Sigmoid colon (tissue), 4 donors: ENCODE measurements at regions not wholly inside any gene's neighbourhood (a gene's known extent, or its start where the extent isn't known, plus 50 kb on each side); places are given as distances from the start of the nearest gene placed in this dataset.

Experiments used
- EP300 ChIP-seq, 4 donors: sonication (generic); formaldehyde crosslinking; IDR thresholded peaks; one replicate each; pipeline ENCODE4 v1.6.1; 2017; ENCODE audit warnings: antibody characterized with exemption in 4 of 4
- POLR2A ChIP-seq, 2 donors: fragments of 450-650 bp; IDR thresholded peaks; one replicate each; pipeline ENCODE4 v1.6.1; 2016; ENCODE audit warnings: antibody characterized with exemption in 2 of 2, mild to moderate bottlenecking in 2 of 2, moderate library complexity in 2 of 2
- POLR2AphosphoS5 ChIP-seq, 4 donors: sonication (generic); formaldehyde crosslinking; IDR thresholded peaks; one replicate each; pipeline ENCODE4 v1.6.1; 2017; ENCODE audit warnings: antibody characterized with exemption in 4 of 4
- TF ChIP-seq, protein P1 (sequence below), 4 experiments: fragments of 450-650 bp in 3 of 4; fragments of 200-600 bp in 1 of 4; IDR thresholded peaks; one replicate each; pipeline ENCODE4 v1.5.1; 2016 to 2019; ENCODE audit warnings: antibody characterized with exemption in 4 of 4, mild to moderate bottlenecking in 3 of 4, moderate library complexity in 2 of 4

DNA sequence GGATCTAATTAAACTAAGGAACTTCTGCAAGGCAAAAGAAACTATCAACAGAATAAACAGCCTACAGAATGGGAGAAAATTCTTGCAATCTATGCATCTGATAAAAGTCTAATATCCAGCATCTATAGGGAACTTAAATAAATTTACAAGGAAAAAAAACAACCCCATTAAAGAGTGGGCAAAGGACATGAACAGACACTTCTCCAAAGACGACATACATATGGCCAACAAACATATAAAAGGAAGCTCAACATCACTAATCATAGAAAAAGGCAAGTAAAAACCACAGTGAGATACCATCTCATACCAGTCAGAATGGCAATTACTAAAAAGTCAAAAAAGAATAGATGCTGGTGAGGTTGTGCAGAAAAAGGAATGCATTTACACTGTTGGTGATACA lies 134.8 kb upstream of the PAQR3 start:
- TF ChIP-seq, protein P1, sequence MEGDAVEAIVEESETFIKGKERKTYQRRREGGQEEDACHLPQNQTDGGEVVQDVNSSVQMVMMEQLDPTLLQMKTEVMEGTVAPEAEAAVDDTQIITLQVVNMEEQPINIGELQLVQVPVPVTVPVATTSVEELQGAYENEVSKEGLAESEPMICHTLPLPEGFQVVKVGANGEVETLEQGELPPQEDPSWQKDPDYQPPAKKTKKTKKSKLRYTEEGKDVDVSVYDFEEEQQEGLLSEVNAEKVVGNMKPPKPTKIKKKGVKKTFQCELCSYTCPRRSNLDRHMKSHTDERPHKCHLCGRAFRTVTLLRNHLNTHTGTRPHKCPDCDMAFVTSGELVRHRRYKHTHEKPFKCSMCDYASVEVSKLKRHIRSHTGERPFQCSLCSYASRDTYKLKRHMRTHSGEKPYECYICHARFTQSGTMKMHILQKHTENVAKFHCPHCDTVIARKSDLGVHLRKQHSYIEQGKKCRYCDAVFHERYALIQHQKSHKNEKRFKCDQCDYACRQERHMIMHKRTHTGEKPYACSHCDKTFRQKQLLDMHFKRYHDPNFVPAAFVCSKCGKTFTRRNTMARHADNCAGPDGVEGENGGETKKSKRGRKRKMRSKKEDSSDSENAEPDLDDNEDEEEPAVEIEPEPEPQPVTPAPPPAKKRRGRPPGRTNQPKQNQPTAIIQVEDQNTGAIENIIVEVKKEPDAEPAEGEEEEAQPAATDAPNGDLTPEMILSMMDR (IDR thresholded peaks at IDR 0.05), result no peak
- TF ChIP-seq POLR2AphosphoS5 (IDR thresholded peaks at IDR 0.05), result no peak
- no peak for TF ChIP-seq POLR2A (IDR thresholded peaks at IDR 0.05)
- TF ChIP-seq EP300 (IDR thresholded peaks at IDR 0.05), result no peak
